BLaER1 (cell line): ENCODE measurements at regions not wholly inside any gene's neighbourhood (a gene's known extent, or its start where the extent isn't known, plus 50 kb on each side); places are given as distances from the start of the nearest gene placed in this dataset.

ENCODE experiments used
- H3K27ac ChIP-seq: shearing (Covaris generic); formaldehyde crosslinking; 2 replicates; pipeline ENCODE4 v1.8.1; 2022
- H3K27me3 ChIP-seq: shearing (Covaris generic); formaldehyde crosslinking; 2 replicates; pipeline ENCODE4 v1.8.1; 2022
- H3K36me3 ChIP-seq: shearing (Covaris generic); formaldehyde crosslinking; 2 replicates; pipeline ENCODE4 v1.8.1; 2022
- H3K4me1 ChIP-seq: shearing (Covaris generic); formaldehyde crosslinking; 2 replicates; pipeline ENCODE4 v1.8.1; 2022
- H3K4me2 ChIP-seq: shearing (Covaris generic); formaldehyde crosslinking; 2 replicates; pipeline ENCODE4 v1.8.1; 2022
- H3K4me3 ChIP-seq: shearing (Covaris generic); formaldehyde crosslinking; 2 replicates; pipeline ENCODE4 v1.8.1; 2022
- H3K9ac ChIP-seq: shearing (Covaris generic); formaldehyde crosslinking; 2 replicates; pipeline ENCODE4 v1.8.1; 2022
- H3K9me3 ChIP-seq: shearing (Covaris generic); formaldehyde crosslinking; 2 replicates; pipeline ENCODE4 v1.8.1; 2022
- H4K20me1 ChIP-seq: shearing (Covaris generic); formaldehyde crosslinking; 2 replicates; pipeline ENCODE4 v1.8.1; 2022
- Cebpa-rat ChIP-seq: shearing (Covaris generic); IDR thresholded peaks from 2 replicates; pipeline ENCODE4 v1.8.1; 2022

- H3K9me3 ChIP-seq, result peaks cover 16% of the 10 kb centered on the region; the same call in 1 of the 2 replicates
- no peak overlapping the region for H3K4me3 ChIP-seq
- H3K4me1 ChIP-seq, result no peaks in the 10 kb centered on the region
- H4K20me1 ChIP-seq, result no peaks in the 10 kb centered on the region
- no peak overlapping the region for H3K9ac ChIP-seq
- H3K4me2 ChIP-seq, result no peak overlapping the region
- no peaks in the 10 kb centered on the region for H3K36me3 ChIP-seq
- no peak overlapping the region for H3K27ac ChIP-seq
- no peaks in the 10 kb centered on the region for H3K27me3 ChIP-seq
- TF ChIP-seq Cebpa-rat, result no peak
Measured at GRCh38 chr2:8043295-8043694, 638.6 kb upstream of the ID2 start.

DNA sequence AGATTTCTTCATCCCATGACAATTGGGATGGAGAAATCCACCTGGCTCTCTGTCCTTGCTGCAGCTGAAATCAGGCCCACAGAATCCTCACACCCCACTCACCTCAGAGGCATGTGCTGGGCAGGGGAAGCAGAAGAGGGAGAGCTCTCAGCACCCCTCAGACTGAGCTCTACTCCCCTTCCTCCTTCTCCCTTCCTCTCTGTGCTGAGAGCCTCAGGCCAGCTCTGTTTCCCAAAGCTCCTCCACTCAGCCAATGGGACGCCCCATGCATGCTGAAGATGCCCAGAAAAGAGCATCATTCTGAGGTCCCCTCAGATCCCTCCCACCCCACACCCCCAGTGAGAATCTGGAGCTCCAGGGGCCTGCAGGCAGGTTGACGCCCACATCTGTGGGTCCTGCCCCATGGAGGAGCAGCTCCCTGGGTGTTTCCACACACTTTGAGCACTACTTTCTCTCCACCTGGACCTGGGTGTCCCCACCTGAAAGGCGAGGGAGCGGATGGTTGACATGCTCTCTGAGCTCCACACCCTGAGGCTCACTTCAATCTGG is 637.7 kb upstream of the ID2 start:
- Histone ChIP-seq H3K9me3 (peaks cover 16% of the 10 kb centered on the region; the same call in 1 of the 2 replicates), H3K4me3 (no peak overlapping the region), H3K9ac (no peak overlapping the region), H3K36me3 (no peaks in the 10 kb centered on the region), H3K27me3 (no peaks in the 10 kb centered on the region), H4K20me1 (no peaks in the 10 kb centered on the region), H3K4me1 (no peaks in the 10 kb centered on the region), H3K4me2 (no peak overlapping the region), H3K27ac (no peak overlapping the region)
- TF ChIP-seq Cebpa-rat, result no peak

DNA sequence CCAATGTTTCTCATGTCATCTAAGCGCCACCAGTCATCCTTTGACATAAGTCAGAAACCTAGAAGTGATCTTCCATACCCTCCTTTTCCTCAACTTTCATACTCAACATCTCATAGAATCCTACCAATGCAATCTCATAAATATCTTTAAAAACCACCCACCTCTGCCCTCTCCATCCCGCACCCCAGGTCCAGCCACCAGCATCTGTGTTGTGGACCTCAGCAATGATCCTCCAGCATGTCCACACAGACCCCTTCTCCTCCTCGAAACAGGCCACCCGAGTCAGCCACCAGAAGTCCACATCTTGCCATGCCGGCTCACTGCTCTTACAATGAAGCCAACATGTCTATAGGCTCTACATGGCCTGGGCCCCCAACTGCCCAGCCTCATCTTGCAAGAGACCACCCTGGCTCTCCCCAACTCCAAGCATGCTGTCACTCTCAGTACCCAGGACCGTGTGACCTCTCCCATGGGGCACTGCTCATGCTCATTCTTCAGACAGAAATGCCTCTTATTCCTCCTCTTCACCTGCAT is 636.7 kb upstream of the ID2 start:
- H3K4me1 ChIP-seq, result no peaks in the 10 kb centered on the region
- no peak overlapping the region for H3K4me2 ChIP-seq
- TF ChIP-seq Cebpa-rat, result no peak
- no peaks in the 10 kb centered on the region for H3K27me3 ChIP-seq
- no peak overlapping the region for H3K4me3 ChIP-seq
- H3K27ac ChIP-seq, result no peak overlapping the region
- no peaks in the 10 kb centered on the region for H4K20me1 ChIP-seq
- H3K9ac ChIP-seq, result no peak overlapping the region
- peaks cover 16% of the 10 kb centered on the region; the same call in 1 of the 2 replicates for H3K9me3 ChIP-seq
- no peaks in the 10 kb centered on the region for H3K36me3 ChIP-seq

- H3K4me2 ChIP-seq, result no peak overlapping the region
- H4K20me1 ChIP-seq, result no peaks in the 10 kb centered on the region
- TF ChIP-seq Cebpa-rat, result no peak
- peaks cover 12% of the 10 kb centered on the region; the same call in 1 of the 2 replicates for H3K9me3 ChIP-seq
- H3K27me3 ChIP-seq, result no peaks in the 10 kb centered on the region
- no peaks in the 10 kb centered on the region for H3K4me1 ChIP-seq
- H3K4me3 ChIP-seq, result no peak overlapping the region
- no peak overlapping the region for H3K9ac ChIP-seq
- H3K27ac ChIP-seq, result no peak overlapping the region
- H3K36me3 ChIP-seq, result no peaks in the 10 kb centered on the region
Measured at GRCh38 chr2:8046849-8047248, 635.0 kb upstream of the ID2 start.

DNA sequence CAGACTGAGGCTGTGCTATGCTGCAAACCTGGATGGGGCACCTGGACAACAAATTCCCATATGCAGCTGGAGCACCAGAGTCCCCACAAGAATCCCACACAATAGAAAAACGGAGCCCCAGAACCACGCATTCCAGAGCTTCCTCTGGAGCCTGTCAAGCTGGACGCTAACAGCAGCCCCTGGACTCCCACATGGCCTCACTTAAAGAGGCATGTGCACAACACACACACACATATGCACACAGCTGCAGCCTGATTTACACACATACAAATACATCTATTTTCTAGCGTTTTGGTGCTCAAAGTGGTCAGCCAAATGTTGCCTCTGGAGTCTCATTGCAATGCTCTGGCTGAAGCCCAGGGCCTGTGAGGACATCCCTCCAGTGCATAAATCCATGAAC is 632.7 kb upstream of the ID2 start:
- Histone ChIP-seq H3K4me2 (no peak overlapping the region), H3K9ac (no peak overlapping the region), H3K27ac (no peak overlapping the region), H3K4me3 (no peak overlapping the region), H3K4me1 (no peaks in the 10 kb centered on the region), H3K36me3 (no peaks in the 10 kb centered on the region), H3K9me3 (no peaks in the 10 kb centered on the region), H4K20me1 (no peaks in the 10 kb centered on the region), H3K27me3 (no peaks in the 10 kb centered on the region)
- TF ChIP-seq Cebpa-rat, result no peak

GRCh38 chr2:8049851-8050571 is 631.8 kb upstream of the ID2 start:
- Histone ChIP-seq H3K36me3 (no peaks in the 10 kb centered on the region), H3K27ac (no peak overlapping the region), H3K4me3 (no peak overlapping the region), H3K9me3 (no peaks in the 10 kb centered on the region), H3K4me1 (no peaks in the 10 kb centered on the region), H3K9ac (no peak overlapping the region), H4K20me1 (no peaks in the 10 kb centered on the region), H3K4me2 (no peak overlapping the region), H3K27me3 (no peaks in the 10 kb centered on the region)
- no peak for TF ChIP-seq Cebpa-rat

- no peak overlapping the region for H3K27ac ChIP-seq
Measured at GRCh38 chr2:8053216-8053615, 628.6 kb upstream of the ID2 start.

DNA sequence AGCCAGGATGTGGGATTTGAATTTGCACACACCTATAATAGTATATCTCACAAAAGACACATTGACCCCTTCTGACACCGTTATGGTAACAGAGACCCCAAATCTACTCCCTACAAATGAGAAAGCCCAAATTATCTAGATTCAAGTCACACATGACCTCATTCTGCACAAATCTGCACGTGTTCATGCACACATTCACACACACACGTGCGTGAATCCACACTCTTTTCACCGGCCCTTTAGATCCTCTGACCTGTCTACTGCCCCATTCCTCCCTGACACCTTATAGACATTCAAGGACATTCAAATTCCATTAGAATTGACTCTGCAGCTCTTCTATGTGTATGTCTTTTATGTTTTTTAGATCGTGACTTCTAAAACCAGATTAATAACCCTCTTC is 627.8 kb upstream of the ID2 start:
- no peaks in the 10 kb centered on the region for H3K36me3 ChIP-seq
- H3K9ac ChIP-seq, result no peak overlapping the region
- no peak overlapping the region for H3K4me2 ChIP-seq
- H3K4me1 ChIP-seq, result peaks cover 12% of the 10 kb centered on the region
- H4K20me1 ChIP-seq, result no peaks in the 10 kb centered on the region
- no peak for TF ChIP-seq Cebpa-rat
- H3K27me3 ChIP-seq, result no peaks in the 10 kb centered on the region
- no peak overlapping the region for H3K27ac ChIP-seq
- H3K4me3 ChIP-seq, result no peak overlapping the region
- 0 out of 2 replicates have a peak, but pooled peaks cover 3% of the 10 kb centered on the region for H3K9me3 ChIP-seq

More at GRCh38 chr2:8053216-8053615, 628.6 kb upstream of the ID2 start:
- H4K20me1 ChIP-seq, result no peaks in the 10 kb centered on the region
- no peak overlapping the region for H3K4me2 ChIP-seq
- H3K4me3 ChIP-seq, result no peak overlapping the region
- H3K27me3 ChIP-seq, result no peaks in the 10 kb centered on the region
- no peaks in the 10 kb centered on the region for H3K36me3 ChIP-seq
- TF ChIP-seq Cebpa-rat, result no peak
- H3K9ac ChIP-seq, result no peak overlapping the region
- H3K4me1 ChIP-seq, result peaks cover 4% of the 10 kb centered on the region
- 0 out of 2 replicates have a peak, but pooled peaks cover 3% of the 10 kb centered on the region for H3K9me3 ChIP-seq

DNA sequence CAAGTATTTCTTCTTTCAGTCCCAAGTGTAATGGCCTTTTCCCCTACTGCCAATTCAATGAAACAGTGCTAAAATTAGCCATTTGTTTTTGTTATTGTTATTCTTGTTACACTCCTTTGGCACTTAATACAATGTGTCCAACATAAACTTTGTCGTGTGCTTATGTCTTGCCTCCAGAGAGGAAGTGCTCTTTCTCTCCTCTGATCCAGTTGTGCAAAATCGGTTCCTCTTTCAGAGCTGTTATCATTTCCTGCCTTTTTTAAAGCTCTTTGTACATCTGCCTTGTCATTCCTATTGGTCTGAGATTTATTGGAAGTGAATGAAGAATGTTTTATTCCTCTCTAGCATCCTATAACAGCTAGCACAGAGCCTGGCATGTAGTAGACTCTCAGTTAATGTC is 623.2 kb upstream of the ID2 start:
- no peak for TF ChIP-seq Cebpa-rat
- Histone ChIP-seq H3K4me2 (peak overlapping the region; percentile 47), H3K36me3 (no peaks in the 10 kb centered on the region), H4K20me1 (no peaks in the 10 kb centered on the region), H3K9ac (no peak overlapping the region), H3K4me3 (no peak overlapping the region), H3K9me3 (0 out of 2 replicates have a peak, but pooled peaks cover 3% of the 10 kb centered on the region), H3K4me1 (peaks cover 12% of the 10 kb centered on the region), H3K27ac (no peak overlapping the region), H3K27me3 (no peaks in the 10 kb centered on the region)

GRCh38 chr2:8059255-8059654 is 622.6 kb upstream of the ID2 start:
- no peak overlapping the region for H3K9ac ChIP-seq
- no peak for TF ChIP-seq Cebpa-rat
- H4K20me1 ChIP-seq, result no peaks in the 10 kb centered on the region
- H3K27ac ChIP-seq, result no peak overlapping the region
- peaks cover 12% of the 10 kb centered on the region for H3K4me1 ChIP-seq
- H3K9me3 ChIP-seq, result 0 out of 2 replicates have a peak, but pooled peaks cover 3% of the 10 kb centered on the region
- H3K4me3 ChIP-seq, result no peak overlapping the region
- no peaks in the 10 kb centered on the region for H3K27me3 ChIP-seq
- H3K4me2 ChIP-seq, result no peak overlapping the region
- no peaks in the 10 kb centered on the region for H3K36me3 ChIP-seq
